ENCODE measurements at regions not wholly inside any gene's neighbourhood (a gene's known extent, or its start where the extent isn't known, plus 50 kb on each side); places are given as distances from the start of the nearest gene placed in this dataset.

DNA sequence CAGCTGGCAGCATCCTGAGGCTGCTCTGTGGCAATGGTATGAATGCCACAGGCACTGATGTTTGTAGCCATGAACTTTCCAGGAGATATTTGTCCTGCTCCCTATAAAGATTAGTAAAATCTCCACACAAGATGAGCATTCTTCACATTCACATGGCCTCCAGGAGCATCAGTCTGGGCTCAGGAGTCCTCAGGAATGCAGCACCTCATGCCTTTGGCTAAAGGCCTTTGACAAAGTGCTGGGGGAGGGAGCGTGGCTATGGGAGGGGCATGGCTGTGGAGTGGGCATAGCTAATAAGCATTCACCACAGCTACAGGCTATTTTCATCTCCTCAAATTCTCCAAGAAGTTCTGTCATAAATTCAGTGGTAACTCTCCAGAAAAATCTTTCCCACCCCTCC, 90.5 kb upstream of the LY86 start:
- ATAC-seq: no peak
- TF ChIP-seq ESRRG (CRISPR knock-in tag; IDR thresholded peaks at IDR 0.05): no peak
- no peak for TF ChIP-seq ISL1 (CRISPR knock-in tag; IDR thresholded peaks at IDR 0.05)
- TF ChIP-seq ZFP3 (CRISPR knock-in tag; IDR thresholded peaks at IDR 0.05): no peak
- no peak for TF ChIP-seq ZNF70 (CRISPR knock-in tag; IDR thresholded peaks at IDR 0.05)

DNA sequence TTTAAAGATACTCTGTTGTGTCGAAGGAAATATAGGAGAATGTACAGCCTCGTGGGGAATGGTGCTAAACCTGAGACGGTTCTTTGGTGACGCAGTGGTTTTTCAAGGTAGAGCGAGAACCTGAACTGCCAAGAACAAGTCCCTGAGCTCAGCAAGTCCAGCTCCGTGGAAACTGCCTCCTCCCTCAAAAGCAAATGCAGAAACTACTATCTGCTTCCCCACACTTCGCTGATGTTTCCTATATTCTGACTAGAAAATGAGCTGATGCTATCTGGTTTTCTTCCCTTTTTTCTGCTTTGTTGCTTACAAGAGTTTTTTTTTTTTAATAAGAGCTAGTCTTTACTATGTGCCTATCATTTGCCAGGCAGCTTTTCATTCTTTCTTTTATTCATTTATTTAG, 85.3 kb upstream of the LY86 start:
- ATAC-seq: no peak

GRCh38 chr6:6505111-6505510, 83.4 kb upstream of the LY86 start:
- TF ChIP-seq, protein P1, sequence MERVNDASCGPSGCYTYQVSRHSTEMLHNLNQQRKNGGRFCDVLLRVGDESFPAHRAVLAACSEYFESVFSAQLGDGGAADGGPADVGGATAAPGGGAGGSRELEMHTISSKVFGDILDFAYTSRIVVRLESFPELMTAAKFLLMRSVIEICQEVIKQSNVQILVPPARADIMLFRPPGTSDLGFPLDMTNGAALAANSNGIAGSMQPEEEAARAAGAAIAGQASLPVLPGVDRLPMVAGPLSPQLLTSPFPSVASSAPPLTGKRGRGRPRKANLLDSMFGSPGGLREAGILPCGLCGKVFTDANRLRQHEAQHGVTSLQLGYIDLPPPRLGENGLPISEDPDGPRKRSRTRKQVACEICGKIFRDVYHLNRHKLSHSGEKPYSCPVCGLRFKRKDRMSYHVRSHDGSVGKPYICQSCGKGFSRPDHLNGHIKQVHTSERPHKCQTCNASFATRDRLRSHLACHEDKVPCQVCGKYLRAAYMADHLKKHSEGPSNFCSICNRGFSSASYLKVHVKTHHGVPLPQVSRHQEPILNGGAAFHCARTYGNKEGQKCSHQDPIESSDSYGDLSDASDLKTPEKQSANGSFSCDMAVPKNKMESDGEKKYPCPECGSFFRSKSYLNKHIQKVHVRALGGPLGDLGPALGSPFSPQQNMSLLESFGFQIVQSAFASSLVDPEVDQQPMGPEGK (CRISPR knock-in tag; IDR thresholded peaks at IDR 0.05; ENCODE audit: borderline replicate concordance): no peak
- TF ChIP-seq TCF4 (CRISPR knock-in tag; IDR thresholded peaks at IDR 0.05; ENCODE audit: borderline replicate concordance) (no peak), RARB (CRISPR knock-in tag; IDR thresholded peaks at IDR 0.05) (no peak), TSHZ2 (CRISPR knock-in tag; IDR thresholded peaks at IDR 0.05) (no peak), ZC3H10 (CRISPR knock-in tag; IDR thresholded peaks at IDR 0.05) (no peak), OSR1 (CRISPR knock-in tag; IDR thresholded peaks at IDR 0.05) (no peak), BACH2 (CRISPR knock-in tag; IDR thresholded peaks at IDR 0.05; ENCODE audit: borderline replicate concordance) (no peak), TOX (CRISPR knock-in tag; IDR thresholded peaks at IDR 0.05; ENCODE audit: borderline replicate concordance) (no peak), POU6F1 (CRISPR knock-in tag; IDR thresholded peaks at IDR 0.05; ENCODE audit: borderline replicate concordance, low read depth) (no peak)
- TF ChIP-seq, protein P2, sequence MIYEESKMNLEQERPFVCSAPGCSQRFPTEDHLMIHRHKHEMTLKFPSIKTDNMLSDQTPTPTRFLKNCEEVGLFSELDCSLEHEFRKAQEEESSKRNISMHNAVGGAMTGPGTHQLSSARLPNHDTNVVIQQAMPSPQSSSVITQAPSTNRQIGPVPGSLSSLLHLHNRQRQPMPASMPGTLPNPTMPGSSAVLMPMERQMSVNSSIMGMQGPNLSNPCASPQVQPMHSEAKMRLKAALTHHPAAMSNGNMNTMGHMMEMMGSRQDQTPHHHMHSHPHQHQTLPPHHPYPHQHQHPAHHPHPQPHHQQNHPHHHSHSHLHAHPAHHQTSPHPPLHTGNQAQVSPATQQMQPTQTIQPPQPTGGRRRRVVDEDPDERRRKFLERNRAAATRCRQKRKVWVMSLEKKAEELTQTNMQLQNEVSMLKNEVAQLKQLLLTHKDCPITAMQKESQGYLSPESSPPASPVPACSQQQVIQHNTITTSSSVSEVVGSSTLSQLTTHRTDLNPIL (CRISPR knock-in tag; IDR thresholded peaks at IDR 0.05; ENCODE audit: low read depth): no peak
- ATAC-seq: no peak

More for the DNA sequence above, 85.3 kb upstream of the LY86 start:
- TF ChIP-seq ZNF565 (CRISPR knock-in tag; conservative IDR thresholded peaks at IDR 0.05; ENCODE audit: low read depth) (no peak), ZNF8 (CRISPR knock-in tag; IDR thresholded peaks at IDR 0.05) (no peak), TSHZ2 (CRISPR knock-in tag; IDR thresholded peaks at IDR 0.05) (no peak), ZFP30 (CRISPR knock-in tag; IDR thresholded peaks at IDR 0.05) (no peak), PPARA (CRISPR knock-in tag; IDR thresholded peaks at IDR 0.05; ENCODE audit: borderline replicate concordance) (no peak), SNAI2 (CRISPR knock-in tag; IDR thresholded peaks at IDR 0.05) (no peak), ZNF70 (CRISPR knock-in tag; IDR thresholded peaks at IDR 0.05) (no peak), GLIS3 (CRISPR knock-in tag; IDR thresholded peaks at IDR 0.05) (no peak), RARB (CRISPR knock-in tag; IDR thresholded peaks at IDR 0.05) (no peak), CSDC2 (CRISPR knock-in tag; IDR thresholded peaks at IDR 0.05) (no peak), BACH2 (CRISPR knock-in tag; IDR thresholded peaks at IDR 0.05; ENCODE audit: borderline replicate concordance) (no peak), ZFP3 (CRISPR knock-in tag; IDR thresholded peaks at IDR 0.05) (no peak), OSR1 (CRISPR knock-in tag; IDR thresholded peaks at IDR 0.05) (no peak), ISL1 (CRISPR knock-in tag; IDR thresholded peaks at IDR 0.05) (no peak), TOX (CRISPR knock-in tag; IDR thresholded peaks at IDR 0.05; ENCODE audit: borderline replicate concordance) (no peak), ARNTL (CRISPR knock-in tag; IDR thresholded peaks at IDR 0.05; ENCODE audit: borderline replicate concordance, low read depth) (no peak), ESRRG (CRISPR knock-in tag; IDR thresholded peaks at IDR 0.05) (no peak)
- TF ChIP-seq, protein P1 (CRISPR knock-in tag; IDR thresholded peaks at IDR 0.05; ENCODE audit: borderline replicate concordance): no peak
